ENCODE measurements at regions not wholly inside any gene's neighbourhood (a gene's known extent, or its start where the extent isn't known, plus 50 kb on each side); places are given as distances from the start of the nearest gene placed in this dataset.

- TF ChIP-seq GATA2 (CRISPR knock-in tag; IDR thresholded peaks at IDR 0.05) (no peak), USF2 (IDR thresholded peaks at IDR 0.05; ENCODE audit: borderline replicate concordance, low read depth, low read length) (no peak), ZBTB33 (IDR thresholded peaks at IDR 0.05; ENCODE audit: borderline replicate concordance, low read depth) (no peak), NRF1 (IDR thresholded peaks at IDR 0.05; ENCODE audit: low read depth, low read length) (no peak)
These were observed 82.7 kb downstream of the SIK1 start for GRCh38 chr21:43343992-43344886.

All from SK-N-SH (cell line).